Liver (tissue), 8 donors: ENCODE measurements at regions not wholly inside any gene's neighbourhood (a gene's known extent, or its start where the extent isn't known, plus 50 kb on each side); places are given as distances from the start of the nearest gene placed in this dataset.

ENCODE experiments used
- DNase-seq: peaks from one replicate; pipeline ENCODE4 v3.0.0-alpha.2; 2017; ENCODE audit warnings: low spot score
- H3K27ac ChIP-seq, 2 donors: one replicate each; pipeline ENCODE4 v1.7.0; 2013; ENCODE audit warnings: inconsistent platforms in 2 of 2, low read length in 2 of 2, control low read depth in 1 of 2, low read depth in 1 of 2, mild to moderate bottlenecking in 1 of 2
- H3K27me3 ChIP-seq, 4 donors: one replicate each; pipeline versions ENCODE4 v1.6.1 to v1.7.0; 2013; ENCODE audit warnings: low read length in 3 of 4, inconsistent platforms in 1 of 4, mild to moderate bottlenecking in 1 of 4, moderate library complexity in 1 of 4; ENCODE audit not compliant: control insufficient read depth in 4 of 4, insufficient read depth in 4 of 4
- H3K36me3 ChIP-seq, 4 donors: one replicate each; pipeline versions ENCODE4 v1.6.1 to v1.7.0; 2013; ENCODE audit warnings: low read length in 3 of 4, mild to moderate bottlenecking in 3 of 4, low read depth in 1 of 4, moderate library complexity in 1 of 4; ENCODE audit not compliant: control insufficient read depth in 4 of 4, insufficient read depth in 3 of 4
- H3K4me1 ChIP-seq, 4 donors: one replicate each; pipeline versions ENCODE4 v1.6.1 to v1.7.0; 2013; ENCODE audit warnings: low read length in 3 of 4, mild to moderate bottlenecking in 3 of 4, moderate library complexity in 1 of 4; ENCODE audit not compliant: control insufficient read depth in 4 of 4, insufficient read depth in 4 of 4
- H3K4me3 ChIP-seq, 3 donors: one replicate each; pipeline versions ENCODE4 v1.6.1 to v1.7.0; 2013; ENCODE audit warnings: low read length in 3 of 3, control low read depth in 1 of 3, low read depth in 1 of 3, mild to moderate bottlenecking in 1 of 3
- H3K9ac ChIP-seq, 2 donors: one replicate each; pipeline ENCODE4 v1.7.0; 2013; ENCODE audit warnings: low read length in 2 of 2, mild to moderate bottlenecking in 2 of 2, moderate library complexity in 2 of 2, control low read depth in 1 of 2, low read depth in 1 of 2
- H3K9me3 ChIP-seq, 4 donors: one replicate each; pipeline versions ENCODE4 v1.6.1 to v1.7.0; 2013; ENCODE audit warnings: low read length in 3 of 4; ENCODE audit not compliant: control insufficient read depth in 4 of 4
- CTCF ChIP-seq: fragments of 150-350 bp; IDR thresholded peaks from 2 replicates; pipeline ENCODE4 v1.5.1; 2017; ENCODE audit warnings: improper control_type of control experiment, low read depth, low read length; ENCODE audit not compliant: missing input control
- EGR1 ChIP-seq, 2 donors: IDR thresholded peaks; 2 replicates each; pipeline ENCODE4 v1.6.1; 2016 to 2018; ENCODE audit warnings: antibody characterized with exemption in 2 of 2, low read depth in 2 of 2
- FOXA1 ChIP-seq: IDR thresholded peaks from 2 replicates; pipeline ENCODE4 v1.6.1; 2016; ENCODE audit warnings: antibody characterized with exemption
- FOXA2 ChIP-seq: IDR thresholded peaks from 2 replicates; pipeline ENCODE4 v1.6.1; 2016; ENCODE audit warnings: antibody characterized with exemption
- GABPA ChIP-seq, 2 donors: IDR thresholded peaks in 1 of 2; conservative IDR thresholded peaks in 1 of 2; 2 replicates each; pipeline ENCODE4 v1.6.1; 2016; ENCODE audit warnings: antibody characterized with exemption in 2 of 2, mild to moderate bottlenecking in 1 of 2, moderate library complexity in 1 of 2
- HNF4A ChIP-seq, 2 donors: conservative IDR thresholded peaks; 2 replicates each; pipeline ENCODE4 v1.6.1; 2016; ENCODE audit warnings: antibody characterized with exemption in 2 of 2, mild to moderate bottlenecking in 2 of 2
- HNF4G ChIP-seq: IDR thresholded peaks from 2 replicates; pipeline ENCODE4 v1.6.1; 2016; ENCODE audit warnings: antibody characterized with exemption
- JUND ChIP-seq, 2 donors: IDR thresholded peaks; 2 replicates each; pipeline ENCODE4 v1.6.1; 2016; ENCODE audit warnings: antibody characterized with exemption in 2 of 2
- NR2F2 ChIP-seq: IDR thresholded peaks from 2 replicates; pipeline ENCODE4 v1.6.1; 2016; ENCODE audit warnings: antibody characterized with exemption
- RAD21 ChIP-seq, 2 donors: IDR thresholded peaks; 2 replicates each; pipeline ENCODE4 v1.6.1; 2016; ENCODE audit warnings: antibody characterized with exemption in 2 of 2, mild to moderate bottlenecking in 2 of 2
- REST ChIP-seq: IDR thresholded peaks from 2 replicates; pipeline ENCODE4 v1.6.1; 2016; ENCODE audit warnings: antibody characterized with exemption, mild to moderate bottlenecking
- RXRA ChIP-seq, 2 donors: IDR thresholded peaks; 2 replicates each; pipeline ENCODE4 v1.6.1; 2017 to 2018; ENCODE audit warnings: antibody characterized with exemption in 2 of 2, mild to moderate bottlenecking in 1 of 2
- SP1 ChIP-seq: IDR thresholded peaks from 2 replicates; pipeline ENCODE4 v1.6.1; 2018; ENCODE audit warnings: antibody characterized with exemption, mild to moderate bottlenecking
- TAF1 ChIP-seq: conservative IDR thresholded peaks from 2 replicates; pipeline ENCODE4 v1.6.1; 2016; ENCODE audit warnings: antibody characterized with exemption, mild to moderate bottlenecking
- YY1 ChIP-seq: IDR thresholded peaks from 2 replicates; pipeline ENCODE4 v1.6.1; 2016; ENCODE audit warnings: antibody characterized with exemption, mild to moderate bottlenecking
- WGBS: extraction: QIAGEN DNeasy Blood & Tissue Kit; methylation state at CpG from one replicate; pipeline ENCODE4 v1.1.7; 2013; 5-methylcytosine and 5-hydroxymethylcytosine counted together
- TF ChIP-seq, protein P1 (sequence below): IDR thresholded peaks from 2 replicates; pipeline ENCODE4 v1.6.1; 2016; ENCODE audit warnings: antibody characterized with exemption
- TF ChIP-seq, protein P2 (sequence below): IDR thresholded peaks from 2 replicates; pipeline ENCODE4 v1.6.1; 2016; ENCODE audit warnings: antibody characterized with exemption
- donor health status: healthy.
- donor health status: healthy.
- donor health status: healthy.
- donor health status: healthy.
- donor health status: healthy.

DNA sequence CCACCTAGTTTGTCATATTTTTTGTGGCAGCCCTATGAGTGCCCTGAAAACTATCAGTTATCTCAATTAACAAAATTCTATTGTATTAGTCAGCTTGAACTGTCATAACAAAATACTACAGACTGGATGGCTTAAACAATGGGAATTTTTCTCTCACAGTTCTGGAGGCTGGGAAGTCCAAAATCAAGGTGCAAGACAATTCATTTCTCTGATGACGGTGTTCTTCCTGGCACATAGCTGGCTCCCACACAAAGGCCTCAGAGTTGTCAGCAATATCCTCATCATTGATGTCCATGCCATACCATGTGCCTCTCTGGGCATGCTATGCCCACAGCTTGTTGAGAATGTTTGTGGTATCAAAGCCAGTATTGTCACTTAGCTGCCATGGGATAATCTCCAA lies 691.9 kb downstream of the NR2F1-AS1 start:
- H3K4me1 ChIP-seq: peaks cover 2 to 11% (median 5%) of the 10 kb centered on the region in 4 donors
- 97% methylated on average over 1 of the region's 1 CpG for WGBS

GRCh38 chr5:92887254-92887653 lies 693.8 kb downstream of the NR2F1-AS1 start:
- TF ChIP-seq FOXA2 (peak; percentile 7), RAD21 (IDR thresholded peaks at IDR 0.05) (peak in 1 of 2 donors; percentile 44), REST (no peak), RXRA (IDR thresholded peaks at IDR 0.05) (peak; percentile 76 to 82), JUND (IDR thresholded peaks at IDR 0.05) (no peak), YY1 (peak; percentile 64), HNF4A (conservative IDR thresholded peaks at IDR 0.05) (peak; percentile 60 to 71), NR2F2 (peak; percentile 32), SP1 (peak; percentile 61)
- no peak overlapping the region for H3K9ac ChIP-seq
- DNase-seq: no peak
- no peaks in the 10 kb centered on the region for H3K27me3 ChIP-seq
- 17% methylated on average over 2 of the region's 2 CpGs for WGBS
- no peaks in the 10 kb centered on the region for H3K36me3 ChIP-seq
- H3K27ac ChIP-seq: no peak overlapping the region
- peaks cover 2 to 11% (median 5%) of the 10 kb centered on the region in 4 donors for H3K4me1 ChIP-seq
- no peak overlapping the region for H3K4me3 ChIP-seq
- peaks cover 0 to 3% (median 2%) of the 10 kb centered on the region in 4 donors for H3K9me3 ChIP-seq

More for the DNA sequence above, 691.9 kb downstream of the NR2F1-AS1 start:
- Histone ChIP-seq H3K9ac (no peak overlapping the region), H3K27me3 (no peaks in the 10 kb centered on the region), H3K9me3 (peaks cover 0 to 3% (median 2%) of the 10 kb centered on the region in 4 donors), H3K36me3 (no peaks in the 10 kb centered on the region), H3K27ac (no peak overlapping the region), H3K4me3 (no peak overlapping the region)
- TF ChIP-seq HNF4A (conservative IDR thresholded peaks at IDR 0.05) (no peak), SP1 (no peak), NR2F2 (no peak), HNF4G (no peak), FOXA1 (no peak), TAF1 (no peak), GABPA (IDR thresholded peaks at IDR 0.05 in 1 of 2, conservative IDR thresholded peaks at IDR 0.05 in 1 of 2) (no peak), YY1 (no peak), RXRA (IDR thresholded peaks at IDR 0.05) (no peak), JUND (IDR thresholded peaks at IDR 0.05) (no peak), EGR1 (IDR thresholded peaks at IDR 0.05; ENCODE audit: low read depth in 2 of 2) (no peak), FOXA2 (no peak), REST (no peak), CTCF (no peak), RAD21 (IDR thresholded peaks at IDR 0.05) (no peak)
- TF ChIP-seq, protein P1, sequence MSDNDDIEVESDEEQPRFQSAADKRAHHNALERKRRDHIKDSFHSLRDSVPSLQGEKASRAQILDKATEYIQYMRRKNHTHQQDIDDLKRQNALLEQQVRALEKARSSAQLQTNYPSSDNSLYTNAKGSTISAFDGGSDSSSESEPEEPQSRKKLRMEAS: no peak
- TF ChIP-seq, protein P2, sequence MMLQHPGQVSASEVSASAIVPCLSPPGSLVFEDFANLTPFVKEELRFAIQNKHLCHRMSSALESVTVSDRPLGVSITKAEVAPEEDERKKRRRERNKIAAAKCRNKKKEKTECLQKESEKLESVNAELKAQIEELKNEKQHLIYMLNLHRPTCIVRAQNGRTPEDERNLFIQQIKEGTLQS: no peak
- no peak for DNase-seq
